ENCODE measurements at regions not wholly inside any gene's neighbourhood (a gene's known extent, or its start where the extent isn't known, plus 50 kb on each side); places are given as distances from the start of the nearest gene placed in this dataset.

DNA sequence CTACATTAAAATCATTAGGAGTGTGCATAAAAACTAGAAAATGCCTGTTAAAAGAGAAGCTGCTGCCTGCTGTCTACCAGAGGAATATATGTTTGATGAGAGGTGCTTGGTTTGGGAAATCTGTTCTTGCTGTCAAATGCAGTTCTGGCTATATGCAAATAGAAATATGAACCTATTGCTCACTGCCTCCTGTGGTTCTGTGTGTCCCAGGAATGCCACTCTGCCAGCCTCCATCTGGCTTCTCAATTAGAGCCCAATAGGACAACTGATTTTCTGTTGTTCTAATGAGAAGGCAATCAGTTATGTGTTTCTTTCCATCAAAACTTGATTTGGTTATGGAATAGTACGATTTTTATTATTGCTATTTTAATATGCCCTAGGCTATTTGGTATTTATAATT is 759.7 kb downstream of the HDGFL1 start:
- H3K27me3 ChIP-seq (ENCODE audit: insufficient read depth, low read length, poor library complexity), result no peaks in the 10 kb centered on the region
- H3K4me1 ChIP-seq (ENCODE audit: insufficient read depth, low read length), result no peaks in the 10 kb centered on the region
- no peak for ATAC-seq (ENCODE audit: insufficient read depth, low read depth)
- H4K20me1 ChIP-seq (ENCODE audit: insufficient read depth, low read length), result no peaks in the 10 kb centered on the region
- no peak for DNase-seq
- no peak for TF ChIP-seq EZH2 (IDR thresholded peaks at IDR 0.05; ENCODE audit: borderline replicate concordance, low read depth, low read length, severe bottlenecking)
- TF ChIP-seq CTCF (IDR thresholded peaks at IDR 0.05; ENCODE audit: borderline replicate concordance, extremely low read depth, low read length, poor library complexity, severe bottlenecking), result no peak
- H3K79me2 ChIP-seq (ENCODE audit: insufficient read depth, low read length), result no peaks in the 10 kb centered on the region
- no peaks in the 10 kb centered on the region for H3K9me3 ChIP-seq (ENCODE audit: insufficient read depth, low read length, severe bottlenecking)
- no peak overlapping the region for H2AFZ ChIP-seq (ENCODE audit: low read depth, low read length)
- H3K4me2 ChIP-seq (ENCODE audit: insufficient read depth, low read length), result no peak overlapping the region
- H3K36me3 ChIP-seq (ENCODE audit: insufficient read depth, low read length), result no peaks in the 10 kb centered on the region
- no peak overlapping the region for H3K4me3 ChIP-seq (ENCODE audit: low read depth in 1 of 2, low read length in 2 of 2)
- no peak overlapping the region for H3K9ac ChIP-seq (ENCODE audit: low read depth, low read length)
- H3K27ac ChIP-seq (ENCODE audit: low read length), result no peak overlapping the region

GRCh38 chr6:23330632-23331031 is 761.3 kb downstream of the HDGFL1 start:
- no peak overlapping the region for H3K4me2 ChIP-seq (ENCODE audit: insufficient read depth, low read length)
- no peak overlapping the region for H3K27ac ChIP-seq (ENCODE audit: low read length)
- H3K27me3 ChIP-seq (ENCODE audit: insufficient read depth, low read length, poor library complexity), result no peaks in the 10 kb centered on the region
- no peaks in the 10 kb centered on the region for H3K4me1 ChIP-seq (ENCODE audit: insufficient read depth, low read length)
- no peaks in the 10 kb centered on the region for H4K20me1 ChIP-seq (ENCODE audit: insufficient read depth, low read length)
- TF ChIP-seq CTCF (IDR thresholded peaks at IDR 0.05; ENCODE audit: borderline replicate concordance, extremely low read depth, low read length, poor library complexity, severe bottlenecking), result no peak
- TF ChIP-seq EZH2 (IDR thresholded peaks at IDR 0.05; ENCODE audit: borderline replicate concordance, low read depth, low read length, severe bottlenecking), result no peak
- DNase-seq, result no peak
- no peak overlapping the region for H2AFZ ChIP-seq (ENCODE audit: low read depth, low read length)
- ATAC-seq (ENCODE audit: insufficient read depth, low read depth), result no peak
- H3K9ac ChIP-seq (ENCODE audit: low read depth, low read length), result no peak overlapping the region
- no peaks in the 10 kb centered on the region for H3K36me3 ChIP-seq (ENCODE audit: insufficient read depth, low read length)
- no peaks in the 10 kb centered on the region for H3K79me2 ChIP-seq (ENCODE audit: insufficient read depth, low read length)
- no peaks in the 10 kb centered on the region for H3K9me3 ChIP-seq (ENCODE audit: insufficient read depth, low read length, severe bottlenecking)
- H3K4me3 ChIP-seq (ENCODE audit: low read depth in 1 of 2, low read length in 2 of 2), result no peak overlapping the region

GRCh38 chr6:23334360-23334759 is 765.0 kb downstream of the HDGFL1 start:
- Histone ChIP-seq H3K4me2 (ENCODE audit: insufficient read depth, low read length) (no peak overlapping the region), H3K4me3 (ENCODE audit: low read depth in 1 of 2, low read length in 2 of 2) (no peak overlapping the region), H3K27me3 (ENCODE audit: insufficient read depth, low read length, poor library complexity) (no peaks in the 10 kb centered on the region), H3K79me2 (ENCODE audit: insufficient read depth, low read length) (no peaks in the 10 kb centered on the region), H4K20me1 (ENCODE audit: insufficient read depth, low read length) (no peaks in the 10 kb centered on the region), H3K9ac (ENCODE audit: low read depth, low read length) (no peak overlapping the region), H3K4me1 (ENCODE audit: insufficient read depth, low read length) (no peaks in the 10 kb centered on the region), H3K9me3 (ENCODE audit: insufficient read depth, low read length, severe bottlenecking) (no peaks in the 10 kb centered on the region), H3K27ac (ENCODE audit: low read length) (no peak overlapping the region), H3K36me3 (ENCODE audit: insufficient read depth, low read length) (no peaks in the 10 kb centered on the region), H2AFZ (ENCODE audit: low read depth, low read length) (no peak overlapping the region)
- no peak for ATAC-seq (ENCODE audit: insufficient read depth, low read depth)
- DNase-seq, result no peak
- TF ChIP-seq EZH2 (IDR thresholded peaks at IDR 0.05; ENCODE audit: borderline replicate concordance, low read depth, low read length, severe bottlenecking) (no peak), CTCF (IDR thresholded peaks at IDR 0.05; ENCODE audit: borderline replicate concordance, extremely low read depth, low read length, poor library complexity, severe bottlenecking) (no peak)

DNA sequence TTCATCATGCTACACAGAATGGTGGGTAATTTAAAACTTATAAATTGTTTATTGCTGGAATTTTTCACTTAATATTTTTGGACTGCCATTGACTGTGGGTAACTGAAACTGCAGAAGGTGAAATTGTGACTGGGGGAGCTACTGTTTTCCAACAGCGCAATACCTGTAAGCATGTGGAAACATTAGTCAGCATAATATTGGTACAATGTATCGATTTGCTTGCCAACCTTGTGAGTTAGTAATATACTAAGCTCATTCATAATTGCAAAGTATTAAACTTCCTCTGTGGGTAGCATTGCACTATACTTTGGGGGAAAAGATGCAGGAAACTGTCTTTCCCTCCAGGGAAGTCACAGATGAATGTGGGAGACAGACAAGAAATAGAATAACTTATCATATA is 766.5 kb downstream of the HDGFL1 start:
- Histone ChIP-seq H3K36me3 (ENCODE audit: insufficient read depth, low read length) (no peaks in the 10 kb centered on the region), H3K27me3 (ENCODE audit: insufficient read depth, low read length, poor library complexity) (no peaks in the 10 kb centered on the region), H3K9me3 (ENCODE audit: insufficient read depth, low read length, severe bottlenecking) (no peaks in the 10 kb centered on the region), H4K20me1 (ENCODE audit: insufficient read depth, low read length) (no peaks in the 10 kb centered on the region), H3K4me3 (ENCODE audit: low read depth in 1 of 2, low read length in 2 of 2) (no peak overlapping the region), H3K27ac (ENCODE audit: low read length) (no peak overlapping the region), H3K4me2 (ENCODE audit: insufficient read depth, low read length) (no peak overlapping the region), H2AFZ (ENCODE audit: low read depth, low read length) (no peak overlapping the region), H3K4me1 (ENCODE audit: insufficient read depth, low read length) (no peaks in the 10 kb centered on the region), H3K9ac (ENCODE audit: low read depth, low read length) (no peak overlapping the region), H3K79me2 (ENCODE audit: insufficient read depth, low read length) (no peaks in the 10 kb centered on the region)
- TF ChIP-seq CTCF (IDR thresholded peaks at IDR 0.05; ENCODE audit: borderline replicate concordance, extremely low read depth, low read length, poor library complexity, severe bottlenecking), result no peak
- TF ChIP-seq EZH2 (IDR thresholded peaks at IDR 0.05; ENCODE audit: borderline replicate concordance, low read depth, low read length, severe bottlenecking), result no peak
- ATAC-seq (ENCODE audit: insufficient read depth, low read depth), result no peak
- DNase-seq, result no peak

Data from DND-41 (cell line).